Ishikawa (cell line): ENCODE measurements at regions not wholly inside any gene's neighbourhood (a gene's known extent, or its start where the extent isn't known, plus 50 kb on each side); places are given as distances from the start of the nearest gene placed in this dataset.

Source experiments
- CEBPB ChIP-seq: IDR thresholded peaks from 2 replicates; pipeline ENCODE4 v1.6.1; 2012
- CREB1 ChIP-seq: IDR thresholded peaks from 2 replicates; pipeline ENCODE4 v1.6.1; 2012; ENCODE audit warnings: low read depth
- EGR1 ChIP-seq: IDR thresholded peaks from 2 replicates; pipeline ENCODE4 v1.6.1; 2012
- EP300 ChIP-seq: IDR thresholded peaks from 2 replicates; pipeline ENCODE4 v1.6.1; 2012; ENCODE audit warnings: borderline replicate concordance
- FOXM1 ChIP-seq: IDR thresholded peaks from 2 replicates; pipeline ENCODE4 v1.6.1; 2012; ENCODE audit warnings: low read depth, borderline replicate concordance
- MAX ChIP-seq: IDR thresholded peaks from 2 replicates; pipeline ENCODE4 v1.6.1; 2012
- NFIC ChIP-seq: IDR thresholded peaks from 2 replicates; pipeline ENCODE4 v1.6.1; 2012
- RAD21 ChIP-seq: IDR thresholded peaks from 2 replicates; pipeline ENCODE4 v1.6.1; 2012; ENCODE audit warnings: low read depth
- TAF1 ChIP-seq: IDR thresholded peaks from 2 replicates; pipeline ENCODE4 v1.6.1; 2012; ENCODE audit warnings: low read depth, mild to moderate bottlenecking
- TCF12 ChIP-seq: IDR thresholded peaks from 2 replicates; pipeline ENCODE4 v1.6.1; 2012; ENCODE audit warnings: low read depth
- TEAD4 ChIP-seq: IDR thresholded peaks from 2 replicates; pipeline ENCODE4 v1.6.1; 2012
- YY1 ChIP-seq: IDR thresholded peaks from 2 replicates; pipeline ENCODE4 v1.6.1; 2012; ENCODE audit warnings: low read depth
- ZBTB7A ChIP-seq: IDR thresholded peaks from 2 replicates; pipeline ENCODE4 v1.6.1; 2012; ENCODE audit warnings: low read depth
- TF ChIP-seq, protein P1 (sequence below): IDR thresholded peaks from 2 replicates; pipeline ENCODE4 v1.6.1; 2012
- TF ChIP-seq, protein P2 (sequence below): IDR thresholded peaks from 2 replicates; pipeline ENCODE4 v1.6.1; 2012; ENCODE audit warnings: low read depth, mild to moderate bottlenecking

DNA sequence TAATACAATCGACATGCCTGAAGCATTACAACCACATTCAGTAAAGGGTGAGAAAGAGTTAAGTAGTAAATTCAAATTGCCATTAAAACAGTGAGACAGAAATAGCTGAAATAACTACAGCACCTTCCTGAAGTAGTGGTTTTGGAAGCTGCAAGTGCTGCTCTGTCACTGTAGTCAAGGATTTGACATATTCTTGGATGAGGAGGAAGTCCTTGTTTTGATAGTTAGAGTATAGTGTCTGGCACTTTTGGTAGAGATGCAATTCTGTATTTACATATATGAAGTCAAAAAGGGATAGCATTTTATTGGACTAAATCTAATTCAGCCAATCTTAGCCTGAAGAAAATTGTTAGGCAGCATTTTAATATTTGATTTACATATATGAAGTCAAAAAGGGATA is 1559.6 kb downstream of the TECRL start:
- TF ChIP-seq CEBPB (no peak), RAD21 (no peak), CREB1 (no peak), EGR1 (no peak), EP300 (no peak), YY1 (no peak), TEAD4 (no peak), MAX (no peak), FOXM1 (no peak)
- TF ChIP-seq, protein P1, sequence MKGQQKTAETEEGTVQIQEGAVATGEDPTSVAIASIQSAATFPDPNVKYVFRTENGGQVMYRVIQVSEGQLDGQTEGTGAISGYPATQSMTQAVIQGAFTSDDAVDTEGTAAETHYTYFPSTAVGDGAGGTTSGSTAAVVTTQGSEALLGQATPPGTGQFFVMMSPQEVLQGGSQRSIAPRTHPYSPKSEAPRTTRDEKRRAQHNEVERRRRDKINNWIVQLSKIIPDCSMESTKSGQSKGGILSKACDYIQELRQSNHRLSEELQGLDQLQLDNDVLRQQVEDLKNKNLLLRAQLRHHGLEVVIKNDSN: no peak

DNA sequence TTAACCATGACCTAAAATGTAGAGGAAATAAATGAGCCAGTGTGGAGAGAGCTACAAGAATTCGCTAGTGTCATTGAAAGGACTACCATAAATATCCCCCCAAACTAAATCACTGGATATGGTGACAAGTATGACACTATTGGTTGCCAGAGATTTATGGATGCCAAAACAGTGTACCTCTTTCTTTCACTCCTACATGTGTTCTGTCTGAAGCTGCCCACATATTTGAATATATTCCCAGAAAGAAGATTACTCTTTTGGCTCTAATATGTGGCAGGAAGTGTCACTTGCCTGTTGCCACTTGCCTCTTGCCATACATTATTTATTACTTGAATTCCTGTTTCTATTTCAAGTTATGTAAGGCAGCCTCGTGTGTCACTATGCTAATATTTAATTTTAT is 1573.6 kb downstream of the TECRL start:
- TF ChIP-seq TAF1 (no peak), YY1 (no peak), EGR1 (no peak)

- no peak for TF ChIP-seq FOXM1
- TF ChIP-seq, protein P1: no peak
- TF ChIP-seq CEBPB: no peak
- TF ChIP-seq RAD21: no peak
These were observed 1586.9 kb downstream of the TECRL start for GRCh38 chr4:62822306-62822705.

- no peak for TF ChIP-seq CREB1
- TF ChIP-seq TEAD4: no peak
- no peak for TF ChIP-seq RAD21
- no peak for TF ChIP-seq CEBPB
- TF ChIP-seq, protein P1: no peak
- TF ChIP-seq TCF12: no peak
- TF ChIP-seq, protein P2, sequence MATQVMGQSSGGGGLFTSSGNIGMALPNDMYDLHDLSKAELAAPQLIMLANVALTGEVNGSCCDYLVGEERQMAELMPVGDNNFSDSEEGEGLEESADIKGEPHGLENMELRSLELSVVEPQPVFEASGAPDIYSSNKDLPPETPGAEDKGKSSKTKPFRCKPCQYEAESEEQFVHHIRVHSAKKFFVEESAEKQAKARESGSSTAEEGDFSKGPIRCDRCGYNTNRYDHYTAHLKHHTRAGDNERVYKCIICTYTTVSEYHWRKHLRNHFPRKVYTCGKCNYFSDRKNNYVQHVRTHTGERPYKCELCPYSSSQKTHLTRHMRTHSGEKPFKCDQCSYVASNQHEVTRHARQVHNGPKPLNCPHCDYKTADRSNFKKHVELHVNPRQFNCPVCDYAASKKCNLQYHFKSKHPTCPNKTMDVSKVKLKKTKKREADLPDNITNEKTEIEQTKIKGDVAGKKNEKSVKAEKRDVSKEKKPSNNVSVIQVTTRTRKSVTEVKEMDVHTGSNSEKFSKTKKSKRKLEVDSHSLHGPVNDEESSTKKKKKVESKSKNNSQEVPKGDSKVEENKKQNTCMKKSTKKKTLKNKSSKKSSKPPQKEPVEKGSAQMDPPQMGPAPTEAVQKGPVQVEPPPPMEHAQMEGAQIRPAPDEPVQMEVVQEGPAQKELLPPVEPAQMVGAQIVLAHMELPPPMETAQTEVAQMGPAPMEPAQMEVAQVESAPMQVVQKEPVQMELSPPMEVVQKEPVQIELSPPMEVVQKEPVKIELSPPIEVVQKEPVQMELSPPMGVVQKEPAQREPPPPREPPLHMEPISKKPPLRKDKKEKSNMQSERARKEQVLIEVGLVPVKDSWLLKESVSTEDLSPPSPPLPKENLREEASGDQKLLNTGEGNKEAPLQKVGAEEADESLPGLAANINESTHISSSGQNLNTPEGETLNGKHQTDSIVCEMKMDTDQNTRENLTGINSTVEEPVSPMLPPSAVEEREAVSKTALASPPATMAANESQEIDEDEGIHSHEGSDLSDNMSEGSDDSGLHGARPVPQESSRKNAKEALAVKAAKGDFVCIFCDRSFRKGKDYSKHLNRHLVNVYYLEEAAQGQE: no peak
- no peak for TF ChIP-seq EGR1
- TF ChIP-seq EP300: no peak
- no peak for TF ChIP-seq TAF1
- TF ChIP-seq YY1: no peak
- TF ChIP-seq FOXM1: no peak
- no peak for TF ChIP-seq MAX
- TF ChIP-seq ZBTB7A: no peak
- TF ChIP-seq NFIC: no peak
These were observed 1592.7 kb downstream of the TECRL start for GRCh38 chr4:62816566-62816965.

GRCh38 chr4:62814510-62815047 is 1594.7 kb downstream of the TECRL start:
- TF ChIP-seq EP300 (no peak), MAX (no peak)
- TF ChIP-seq, protein P2: no peak

GRCh38 chr4:62806816-62807215 is 1602.4 kb downstream of the TECRL start:
- TF ChIP-seq NFIC (no peak), ZBTB7A (no peak), RAD21 (no peak), EGR1 (no peak), EP300 (no peak), CREB1 (no peak)
- TF ChIP-seq, protein P1: no peak
